ENCODE measurements at regions not wholly inside any gene's neighbourhood (a gene's known extent, or its start where the extent isn't known, plus 50 kb on each side); places are given as distances from the start of the nearest gene placed in this dataset.

GRCh38 chr5:143729334-143729946 lies 82.5 kb upstream of the HMHB1 start:
- DNase-seq = no peak

- no peak for DNase-seq
These were observed 88.8 kb upstream of the HMHB1 start for GRCh38 chr5:143723159-143723558.

- DNase-seq = no peak
These were observed 90.0 kb upstream of the HMHB1 start for GRCh38 chr5:143721925-143722324.

GRCh38 chr5:143720689-143721088 lies 91.3 kb upstream of the HMHB1 start:
- no peak for DNase-seq

- DNase-seq = peak; percentile 89
These were observed 94.6 kb upstream of the HMHB1 start for GRCh38 chr5:143717400-143717799.

GRCh38 chr5:143716881-143717280 lies 95.1 kb upstream of the HMHB1 start:
- no peak for DNase-seq

GRCh38 chr5:143715616-143716015 lies 96.3 kb upstream of the HMHB1 start:
- no peak for DNase-seq

- no peak for DNase-seq
These were observed 97.3 kb upstream of the HMHB1 start for GRCh38 chr5:143714629-143715028.

- DNase-seq = peak; percentile 61
These were observed 98.6 kb upstream of the HMHB1 start for GRCh38 chr5:143713047-143714003.

GRCh38 chr5:143708672-143709071 lies 103.3 kb upstream of the HMHB1 start:
- no peak for DNase-seq

- no peak for DNase-seq
These were observed 104.2 kb upstream of the HMHB1 start for GRCh38 chr5:143707806-143708205.

- DNase-seq = no peak
These were observed 106.6 kb upstream of the HMHB1 start for GRCh38 chr5:143705381-143705780.

GRCh38 chr5:143703659-143704058 lies 108.3 kb upstream of the HMHB1 start:
- DNase-seq = no peak

- no peak for DNase-seq
These were observed 110.5 kb upstream of the HMHB1 start for GRCh38 chr5:143701493-143701892.

GRCh38 chr5:143700994-143701393 lies 111.0 kb upstream of the HMHB1 start:
- no peak for DNase-seq

GRCh38 chr5:143699121-143699520 lies 112.8 kb upstream of the HMHB1 start:
- no peak for DNase-seq

GRCh38 chr5:143698574-143698973 lies 113.4 kb upstream of the HMHB1 start:
- no peak for DNase-seq

- no peak for DNase-seq
These were observed 115.0 kb upstream of the HMHB1 start for GRCh38 chr5:143696921-143697320.

- peak; percentile 20 for DNase-seq
These were observed 116.0 kb upstream of the HMHB1 start for GRCh38 chr5:143695941-143696340.

GRCh38 chr5:143695244-143695864 lies 116.6 kb upstream of the HMHB1 start:
- DNase-seq = no peak

- DNase-seq = no peak
These were observed 117.6 kb upstream of the HMHB1 start for GRCh38 chr5:143694357-143694756.

GRCh38 chr5:143693651-143694252 lies 118.2 kb upstream of the HMHB1 start:
- DNase-seq = no peak

GRCh38 chr5:143692342-143692741 lies 119.6 kb upstream of the HMHB1 start:
- DNase-seq = no peak

GRCh38 chr5:143691945-143692290 lies 120.0 kb upstream of the HMHB1 start:
- no peak for DNase-seq

All from NCI-H226 (cell line).